MCF 10A (cell line): ENCODE measurements at regions not wholly inside any gene's neighbourhood (a gene's known extent, or its start where the extent isn't known, plus 50 kb on each side); places are given as distances from the start of the nearest gene placed in this dataset.
A peak's percentile ranks its signal among the peaks of the same experiment; 100 is the strongest.

Experiments
- BruUV-seq: library from RNA; stranded (reverse); fragments of 400-500 nt; replicated peaks from 2 replicates; lab custom pipeline; 2021; lab: Mats Ljungman, UMichigan
- CTCF ChIA-PET: fragments of 300-600 bp; sonication (Branson Sonifier 250); formaldehyde crosslinking; extraction: SDS; loops from one replicate; lab custom pipeline; 2021; ENCODE audit warnings: antibody characterized with exemption, inconsistent platforms; lab: Yijun Ruan, JAX
- POLR2A ChIA-PET: fragments of 300-600, 350-650 bp; sonication (Branson Sonifier 250); formaldehyde crosslinking; extraction: SDS; loops from one replicate; lab custom pipeline; 2020; ENCODE audit warnings: antibody characterized with exemption, inconsistent platforms; lab: Yijun Ruan, JAX
- DNase-seq: peaks from one replicate; pipeline ENCODE4 v3.0.0-alpha.2; 2018; ENCODE audit not compliant: unreplicated experiment
- H3K27ac Mint-ChIP-seq: one replicate; pipeline ENCODE4 v1.8.0; 2022; ENCODE audit warnings: mild to moderate bottlenecking, low read depth, mixed read lengths; ENCODE audit not compliant: unreplicated experiment
- H3K27me3 Mint-ChIP-seq: one replicate; pipeline ENCODE4 v1.8.0; 2022; ENCODE audit warnings: mixed read lengths; ENCODE audit not compliant: insufficient read depth, unreplicated experiment
- H3K36me3 Mint-ChIP-seq: one replicate; pipeline ENCODE4 v1.8.0; 2022; ENCODE audit warnings: mild to moderate bottlenecking, moderate library complexity, mixed read lengths; ENCODE audit not compliant: insufficient read depth, unreplicated experiment
- H3K4me1 Mint-ChIP-seq: one replicate; pipeline ENCODE4 v1.8.0; 2022; ENCODE audit warnings: mixed read lengths; ENCODE audit not compliant: insufficient read depth, unreplicated experiment
- H3K4me3 Mint-ChIP-seq: one replicate; pipeline ENCODE4 v1.8.0; 2022; ENCODE audit warnings: mild to moderate bottlenecking, moderate library complexity, mixed read lengths; ENCODE audit not compliant: unreplicated experiment
- H3K9me3 Mint-ChIP-seq: one replicate; pipeline ENCODE4 v1.8.0; 2022; ENCODE audit warnings: mixed read lengths; ENCODE audit not compliant: unreplicated experiment
- CTCF ChIP-seq: fragments of 200-600 bp; IDR thresholded peaks from one replicate; pipeline ENCODE4 v1.8.0; 2022; ENCODE audit warnings: antibody characterized with exemption, mild to moderate bottlenecking; ENCODE audit not compliant: unreplicated experiment
- intact Hi-C: fragments of 100-400 bp; cut with micrococcal nuclease; formaldehyde crosslinking; loops from 2 replicates; pipeline ENCODE4 v1.14.1; 2022

GRCh38 chr4:57425610-57426009 is 315.4 kb upstream of the IGFBP7 start:
- peak; percentile 19 for DNase-seq
- Mint-ChIP-seq H3K36me3 (no peaks in the 10 kb centered on the region), H3K27ac (peak overlapping the region; percentile 77), H3K27me3 (no peaks in the 10 kb centered on the region), H3K4me3 (no peak overlapping the region), H3K9me3 (no peaks in the 10 kb centered on the region), H3K4me1 (peaks cover 20% of the 10 kb centered on the region)
- intact Hi-C loops = loop anchor here (5.0 kb wide), 1 partner anchor 388 kb away; no protein-coding TSS in a partner anchor
- TF ChIP-seq CTCF = no peak
- POLR2A ChIA-PET = interaction anchor here (1.1 kb wide), 1 partner anchor 263 kb away, joined by 3 read pairs; no protein-coding TSS in a partner anchor
- BruUV-seq = no TSS peak
- CTCF ChIA-PET = interaction anchor here (0.6 to 9.0 kb wide), 18 partner anchors 9 to 1401 kb away, joined by 3 to 172 read pairs (median 4); no protein-coding TSS in a partner anchor

DNA sequence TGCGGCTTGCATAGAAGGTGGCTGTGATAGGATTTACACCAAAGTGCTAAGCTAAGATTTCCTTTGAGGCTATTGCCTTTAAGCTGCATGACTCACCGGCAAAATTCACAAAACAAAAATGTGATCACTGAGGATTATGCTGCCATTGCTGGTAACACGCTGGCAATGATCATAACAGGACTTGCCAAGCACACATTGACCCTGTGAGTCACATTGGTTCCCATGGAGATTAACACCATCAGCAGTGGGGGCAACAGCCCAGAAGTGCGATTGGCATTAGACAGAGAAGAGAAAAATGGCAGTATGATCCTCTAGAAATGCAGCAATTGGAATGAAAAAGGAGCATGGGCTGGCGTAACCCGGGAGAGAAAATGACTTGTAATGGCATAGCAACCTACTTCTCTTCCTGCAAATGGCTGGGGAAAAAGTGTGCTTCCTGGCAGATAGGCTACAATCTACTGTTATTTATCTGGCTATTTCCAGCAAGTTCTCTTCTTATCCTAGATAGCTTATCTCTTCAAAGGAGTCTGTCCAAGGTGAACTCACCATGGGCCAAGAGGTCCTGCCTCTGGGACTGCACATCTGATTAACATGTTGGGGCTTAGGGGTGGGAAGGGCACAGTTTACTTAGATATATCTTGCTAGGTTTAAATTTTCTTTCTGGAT is 314.2 kb upstream of the IGFBP7 start:
- Mint-ChIP-seq H3K36me3 (no peaks in the 10 kb centered on the region), H3K27ac (peak overlapping the region; percentile 77), H3K4me3 (no peak overlapping the region), H3K4me1 (peaks cover 20% of the 10 kb centered on the region), H3K9me3 (no peaks in the 10 kb centered on the region), H3K27me3 (no peaks in the 10 kb centered on the region)
- ChIA-PET CTCF (interaction anchor here (0.6 to 9.0 kb wide), 9 partner anchors 13 to 657 kb away, joined by 3 to 172 read pairs (median 6); no protein-coding TSS in a partner anchor), POLR2A (interaction anchor here (0.7 to 1.8 kb wide), 4 partner anchors 57 to 1776 kb away, joined by 3 to 8 read pairs (median 4); no protein-coding TSS in a partner anchor)
- DNase-seq = peak; percentile 97
- TF ChIP-seq CTCF = no peak
- no TSS peak for BruUV-seq
- intact Hi-C loops = loop anchor here (1.0 kb wide), 1 partner anchor 261 kb away; no protein-coding TSS in a partner anchor

- no peaks in the 10 kb centered on the region for H3K27me3 Mint-ChIP-seq
- H3K9me3 Mint-ChIP-seq = no peaks in the 10 kb centered on the region
- ChIA-PET CTCF (interaction anchor here (1.0 to 2.1 kb wide), 2 partner anchors 9 to 254 kb away, joined by 5 to 8 read pairs; no protein-coding TSS in a partner anchor), POLR2A (no interaction called here)
- no peaks in the 10 kb centered on the region for H3K36me3 Mint-ChIP-seq
- BruUV-seq = no TSS peak
- no peak for DNase-seq
- no peak overlapping the region for H3K27ac Mint-ChIP-seq
- no peak overlapping the region for H3K4me3 Mint-ChIP-seq
- peaks cover 3% of the 10 kb centered on the region for H3K4me1 Mint-ChIP-seq
- TF ChIP-seq CTCF = no peak
- intact Hi-C loops = no loop called here
These were observed 307.9 kb upstream of the IGFBP7 start for GRCh38 chr4:57418133-57418532.

DNA sequence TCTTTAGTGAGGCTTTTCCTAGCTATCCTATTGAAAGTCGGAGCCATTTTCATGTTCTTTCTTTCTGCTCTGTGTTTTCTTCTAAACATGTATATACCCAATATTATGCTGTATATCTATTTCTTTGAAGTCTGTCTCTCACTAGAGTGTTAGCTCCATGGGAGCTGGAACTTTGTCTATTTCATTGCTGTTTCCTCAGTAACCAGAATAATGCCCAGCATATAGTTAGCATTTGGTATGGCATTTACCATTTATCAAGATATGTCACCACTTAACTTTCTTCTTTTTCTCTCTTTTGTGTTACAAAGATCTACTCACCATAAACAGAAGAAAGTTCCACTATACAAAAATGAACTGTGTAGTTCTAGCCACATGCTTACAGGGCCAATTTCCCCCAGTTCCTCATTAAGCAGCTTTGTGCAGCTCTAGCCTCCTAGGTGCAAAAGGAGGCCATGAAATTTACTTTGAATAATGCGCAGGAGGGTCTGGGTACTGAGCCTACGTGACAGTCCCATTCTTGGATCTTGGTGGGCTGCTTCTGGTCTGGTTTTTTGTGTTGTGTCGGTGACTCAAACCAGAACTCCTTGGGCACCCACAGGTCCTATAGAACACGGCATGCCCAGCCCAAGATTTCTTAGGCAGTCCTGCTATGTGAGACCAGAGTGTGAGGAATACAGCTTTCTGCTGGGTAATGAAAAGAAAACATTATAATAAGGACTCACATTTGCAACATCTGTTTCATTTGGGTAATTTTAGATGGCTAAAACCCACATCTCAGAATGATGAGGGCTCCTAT is 302.3 kb upstream of the IGFBP7 start:
- Mint-ChIP-seq H3K36me3 (no peaks in the 10 kb centered on the region), H3K27me3 (no peaks in the 10 kb centered on the region), H3K4me1 (no peaks in the 10 kb centered on the region), H3K27ac (no peak overlapping the region), H3K4me3 (no peak overlapping the region), H3K9me3 (no peaks in the 10 kb centered on the region)
- no peak for DNase-seq
- BruUV-seq = no TSS peak
- ChIA-PET POLR2A (interaction anchor here (0.9 kb wide), 1 partner anchor 13 kb away, joined by 3 read pairs; no protein-coding TSS in a partner anchor), CTCF (interaction anchor here (0.6 to 6.1 kb wide), 6 partner anchors 14 to 374 kb away, joined by 3 to 40 read pairs (median 4); no protein-coding TSS in a partner anchor)
- intact Hi-C loops = no loop called here
- no peak for TF ChIP-seq CTCF
